ENCODE measurements at regions not wholly inside any gene's neighbourhood (a gene's known extent, or its start where the extent isn't known, plus 50 kb on each side); places are given as distances from the start of the nearest gene placed in this dataset.

DNA sequence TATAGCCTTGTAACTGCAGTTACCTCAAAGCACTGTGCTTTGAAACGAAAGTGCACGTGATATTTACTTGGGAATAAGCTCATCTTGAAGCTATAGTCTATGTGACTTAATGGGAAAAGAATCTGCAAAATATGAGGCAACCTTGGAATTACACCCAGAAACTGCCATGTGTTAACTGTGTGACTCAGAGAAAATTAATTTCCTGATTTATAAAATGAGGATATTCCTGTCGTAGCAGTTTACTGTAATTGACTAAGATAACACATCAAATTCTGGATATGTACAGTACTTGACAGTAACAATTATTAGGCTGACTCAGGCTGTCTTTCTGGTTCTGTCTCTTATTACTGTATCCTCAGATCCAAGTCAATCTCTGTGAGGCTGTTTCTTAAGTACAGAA is 1079.9 kb upstream of the ACO1 start:
- Histone ChIP-seq H3K9me3 (replicated peaks; ENCODE audit: control insufficient read depth, insufficient read depth, low read depth, low read length) (no peaks in the 10 kb centered on the region), H4K20me1 (replicated peaks; ENCODE audit: control insufficient read depth, insufficient read depth, low read length) (no peaks in the 10 kb centered on the region), H3K9ac (ENCODE audit: insufficient read depth in 1 of 2, low read depth in 2 of 2, low read length in 2 of 2) (no peak overlapping the region), H3K4me1 (replicated peaks in 1 of 2; ENCODE audit: control insufficient read depth in 2 of 2, insufficient read depth in 2 of 2, low read length in 2 of 2) (no peaks in the 10 kb centered on the region), H3K27me3 (ENCODE audit: control insufficient read depth in 2 of 2, insufficient read depth in 2 of 2, low read length in 2 of 2) (no peaks in the 10 kb centered on the region), H3K9me1 (ENCODE audit: control insufficient read depth, insufficient read depth, low read length) (no peaks in the 10 kb centered on the region), H3K36me3 (ENCODE audit: control insufficient read depth, insufficient read depth, low read length) (no peaks in the 10 kb centered on the region), H3K4me2 (ENCODE audit: insufficient read depth, low read length) (no peak overlapping the region), H3K27ac (ENCODE audit: extremely low read depth, low read depth, low read length) (no peak overlapping the region), H3K79me2 (ENCODE audit: control insufficient read depth, insufficient read depth, low read length) (no peaks in the 10 kb centered on the region), H3K4me3 (no peak overlapping the region), H2AFZ (ENCODE audit: low read depth, low read length) (no peak overlapping the region)
- in situ Hi-C loops (cut with MboI), result no loop called here
- ATAC-seq, result no peak
- TF ChIP-seq, protein P1, sequence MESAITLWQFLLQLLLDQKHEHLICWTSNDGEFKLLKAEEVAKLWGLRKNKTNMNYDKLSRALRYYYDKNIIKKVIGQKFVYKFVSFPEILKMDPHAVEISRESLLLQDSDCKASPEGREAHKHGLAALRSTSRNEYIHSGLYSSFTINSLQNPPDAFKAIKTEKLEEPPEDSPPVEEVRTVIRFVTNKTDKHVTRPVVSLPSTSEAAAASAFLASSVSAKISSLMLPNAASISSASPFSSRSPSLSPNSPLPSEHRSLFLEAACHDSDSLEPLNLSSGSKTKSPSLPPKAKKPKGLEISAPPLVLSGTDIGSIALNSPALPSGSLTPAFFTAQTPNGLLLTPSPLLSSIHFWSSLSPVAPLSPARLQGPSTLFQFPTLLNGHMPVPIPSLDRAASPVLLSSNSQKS (CRISPR knock-in tag; IDR thresholded peaks at IDR 0.05), result no peak
- TF ChIP-seq BCLAF1 (IDR thresholded peaks at IDR 0.05; ENCODE audit: borderline replicate concordance in 1 of 2, control insufficient read depth in 1 of 2, low read depth in 2 of 2, low read length in 1 of 2) (no peak), XRCC3 (IDR thresholded peaks at IDR 0.05) (no peak), ZNF12 (CRISPR knock-in tag; IDR thresholded peaks at IDR 0.05) (no peak)
- TF ChIP-seq, protein P2, sequence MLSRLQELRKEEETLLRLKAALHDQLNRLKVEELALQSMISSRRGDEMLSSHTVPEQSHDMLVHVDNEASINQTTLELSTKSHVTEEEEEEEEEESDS (CRISPR knock-in tag; IDR thresholded peaks at IDR 0.05), result no peak
- POLR2A ChIA-PET, result no interaction called here
- WGBS (ENCODE audit: insufficient coverage, low coverage, missing lambda C conversion rate), result no CpG with 5 or more reads among the region's 3 CpGs
- intact Hi-C loops (cut with micrococcal nuclease), result no loop called here
- no peak for FAIRE-seq
- no TSS peak for BruUV-seq (replicated peaks)
- CTCF ChIA-PET (ENCODE audit: low intra/inter-chr PET ratio), result no interaction called here
- no peak for DNase-seq (ENCODE audit: extremely low read depth in 1 of 4, low spot score in 3 of 4)

Measured in K562 (cell line).